GM23338 (cell line): ENCODE measurements at regions not wholly inside any gene's neighbourhood (a gene's known extent, or its start where the extent isn't known, plus 50 kb on each side); places are given as distances from the start of the nearest gene placed in this dataset.

ENCODE experiments used
- ATAC-seq: fragments of 200-7000 bp; cut with Tn5 transposase; 3 replicates; pipeline ENCODE4 v1.9.1; 2020
- DNase-seq: peaks from one replicate; pipeline ENCODE4 v3.0.0-alpha.2; 2015; ENCODE audit warnings: low spot score
- H2AFZ ChIP-seq: fragments of 200-600 bp; sonication (generic); 2 replicates; pipeline ENCODE4 v1.8.0; 2016; ENCODE audit warnings: antibody characterized with exemption, mild to moderate bottlenecking, moderate library complexity
- H3F3A ChIP-seq: fragments of 200-600 bp; sonication (generic); replicated peaks from 2 replicates; pipeline ENCODE4 v1.8.0; 2017; ENCODE audit warnings: antibody characterized with exemption, mixed run types, low read depth
- H3K27ac ChIP-seq: fragments of 200-600 bp; sonication (generic); 2 replicates; pipeline ENCODE4 v1.6.1; 2016; ENCODE audit warnings: low read depth
- H3K27me3 ChIP-seq: fragments of 200-600 bp; sonication (generic); 2 replicates; pipeline ENCODE4 v1.8.0; 2016; ENCODE audit warnings: mild to moderate bottlenecking, mixed run types, moderate library complexity; ENCODE audit not compliant: insufficient read depth
- H3K36me3 ChIP-seq: fragments of 200-600 bp; sonication (generic); 2 replicates; pipeline ENCODE4 v1.8.0; 2016; ENCODE audit warnings: mild to moderate bottlenecking; ENCODE audit not compliant: insufficient read depth
- H3K4me1 ChIP-seq: fragments of 200-600 bp; sonication (generic); 2 replicates; pipeline ENCODE4 v1.8.0; 2016; ENCODE audit warnings: mild to moderate bottlenecking, moderate library complexity; ENCODE audit not compliant: insufficient read depth
- H3K4me2 ChIP-seq: fragments of 200-600 bp; sonication (generic); 2 replicates; pipeline ENCODE4 v1.7.1; 2017; ENCODE audit warnings: mixed run types
- H3K4me3 ChIP-seq: fragments of 200-600 bp; sonication (generic); 2 replicates; pipeline ENCODE4 v1.6.1; 2016; ENCODE audit warnings: mixed run types
- H3K79me2 ChIP-seq: fragments of 200-600 bp; sonication (generic); replicated peaks from 2 replicates; pipeline ENCODE4 v1.8.0; 2017; ENCODE audit warnings: mild to moderate bottlenecking; ENCODE audit not compliant: insufficient read depth
- H3K9me2 ChIP-seq: fragments of 200-600 bp; sonication (generic); 2 replicates; pipeline ENCODE4 v1.8.0; 2017; ENCODE audit not compliant: insufficient read depth
- H4K20me1 ChIP-seq: fragments of 200-600 bp; sonication (generic); replicated peaks from 2 replicates; pipeline ENCODE4 v1.8.0; 2017; ENCODE audit warnings: mild to moderate bottlenecking; ENCODE audit not compliant: insufficient read depth
- H3K27ac Mint-ChIP-seq: 2 replicates; pipeline ENCODE4 v1.8.0; 2020; ENCODE audit warnings: inconsistent platforms, mild to moderate bottlenecking, moderate library complexity, mixed read lengths
- H3K27me3 Mint-ChIP-seq: 3 replicates; pipeline ENCODE4 v1.8.0; 2022; ENCODE audit warnings: low read depth, mild to moderate bottlenecking, moderate library complexity, mixed read lengths, inconsistent platforms; ENCODE audit not compliant: insufficient read depth, poor library complexity
- H3K36me3 Mint-ChIP-seq: 3 replicates; pipeline ENCODE4 v1.8.0; 2021; ENCODE audit warnings: low read depth, mild to moderate bottlenecking, inconsistent platforms, moderate library complexity, mixed read lengths
- H3K4me1 Mint-ChIP-seq: 3 replicates; pipeline ENCODE4 v1.8.0; 2020; ENCODE audit warnings: mild to moderate bottlenecking, inconsistent platforms, mixed read lengths
- H3K4me3 Mint-ChIP-seq: 3 replicates; pipeline ENCODE4 v1.8.0; 2021; ENCODE audit warnings: moderate library complexity, mild to moderate bottlenecking, inconsistent platforms, mixed read lengths
- H3K9me3 Mint-ChIP-seq: 3 replicates; pipeline ENCODE4 v1.8.0; 2020; ENCODE audit warnings: moderate library complexity, mild to moderate bottlenecking, inconsistent platforms, mixed read lengths
- CREB1 ChIP-seq: fragments of 250-450 bp; sonication (Bioruptor Pico); IDR thresholded peaks from 2 replicates; pipeline ENCODE4 v1.5.0; 2020; ENCODE audit warnings: low read depth, mild to moderate bottlenecking, moderate library complexity
- CTCF ChIP-seq, 2 experiments: fragments of 200-600 bp in 1 of 2; sonication (generic) in 1 of 2; conservative IDR thresholded peaks; 2 replicates each; pipeline versions ENCODE4 v1.5.1 to v1.6.1; 2016 to 2017; ENCODE audit warnings: antibody characterized with exemption in 2 of 2, low read depth in 2 of 2, mild to moderate bottlenecking in 2 of 2, moderate library complexity in 1 of 2
- EZH2 ChIP-seq: fragments of 200-600 bp; sonication (generic); IDR thresholded peaks from one replicate; pipeline ENCODE4 v1.8.0; 2017; ENCODE audit warnings: antibody characterized with exemption, mild to moderate bottlenecking, low read depth; ENCODE audit not compliant: unreplicated experiment
- EZH2phosphoT487 ChIP-seq: fragments of 200-600 bp; sonication (generic); IDR thresholded peaks from one replicate; pipeline ENCODE4 v1.8.1; 2018; ENCODE audit warnings: antibody characterized with exemption; ENCODE audit not compliant: unreplicated experiment
- REST ChIP-seq: IDR thresholded peaks from one replicate; pipeline ENCODE4 v1.6.1; 2018; ENCODE audit warnings: antibody characterized with exemption; ENCODE audit not compliant: unreplicated experiment
- STAT1 ChIP-seq: IDR thresholded peaks from one replicate; pipeline ENCODE4 v1.6.1; 2016; ENCODE audit warnings: antibody characterized with exemption; ENCODE audit not compliant: unreplicated experiment
- ZNF331 ChIP-seq: fragments of 250-450 bp; sonication (Bioruptor Pico); IDR thresholded peaks from 2 replicates; pipeline ENCODE4 v1.5.0; 2020; ENCODE audit warnings: low read depth, mild to moderate bottlenecking, moderate library complexity
- ZNF462 ChIP-seq: fragments of 250-450 bp; sonication (Bioruptor Pico); IDR thresholded peaks from 2 replicates; pipeline ENCODE4 v1.5.0; 2020; ENCODE audit warnings: mild to moderate bottlenecking, moderate library complexity

- peaks cover 4% of the 10 kb centered on the region; the same call in 2 of the 3 replicates for H3K9me3 Mint-ChIP-seq
- no peaks in the 10 kb centered on the region for H3K79me2 ChIP-seq
- H2AFZ ChIP-seq = no peak overlapping the region
- no peaks in the 10 kb centered on the region for H4K20me1 ChIP-seq
- no peaks in the 10 kb centered on the region for H3K36me3 ChIP-seq
- no peaks in the 10 kb centered on the region for H3K4me1 ChIP-seq
- DNase-seq (no peak), ATAC-seq (no peak)
- TF ChIP-seq EZH2phosphoT487 = no peak
- TF ChIP-seq CREB1 = no peak
- no peak for TF ChIP-seq REST
- TF ChIP-seq ZNF331 (CRISPR knock-in tag) = no peak
- TF ChIP-seq ZNF462 (CRISPR knock-in tag) = no peak
- TF ChIP-seq CTCF (conservative IDR thresholded peaks at IDR 0.05; ENCODE audit: low read depth in 2 of 2) = no peak
- TF ChIP-seq STAT1 = no peak
- no peak for TF ChIP-seq EZH2
- H3K27me3 Mint-ChIP-seq = no peaks in the 10 kb centered on the region
- H3K4me3 ChIP-seq = no peak overlapping the region
- H3K27me3 ChIP-seq = no peaks in the 10 kb centered on the region
- H3K4me1 Mint-ChIP-seq = no peaks in the 10 kb centered on the region
- no peak overlapping the region for H3K27ac Mint-ChIP-seq
- no peak overlapping the region for H3K4me2 ChIP-seq
- H3F3A ChIP-seq = no peaks in the 10 kb centered on the region
- no peak overlapping the region for H3K4me3 Mint-ChIP-seq
- H3K9me2 ChIP-seq = no peaks in the 10 kb centered on the region
- H3K27ac ChIP-seq = no peak overlapping the region
- peaks cover 4% of the 10 kb centered on the region; the same call in 1 of the 3 replicates for H3K36me3 Mint-ChIP-seq
Observed at GRCh38 chr21:35571910-35572309, 488.4 kb downstream of the SETD4 start.
